OCI-LY1 (cell line): ENCODE measurements at regions not wholly inside any gene's neighbourhood (a gene's known extent, or its start where the extent isn't known, plus 50 kb on each side); places are given as distances from the start of the nearest gene placed in this dataset.

Source experiments
- H2AFZ ChIP-seq: fragments of 200-600 bp; sonication (generic), shearing (Covaris generic); 2 replicates; pipeline ENCODE4 v1.6.0; 2014; ENCODE audit warnings: antibody characterized with exemption, mild to moderate bottlenecking, low read length
- H3F3A ChIP-seq: fragments of 200-600 bp; sonication (generic), shearing (Covaris generic); 2 replicates; pipeline ENCODE4 v1.6.0; 2014; ENCODE audit warnings: mild to moderate bottlenecking, antibody characterized with exemption, low read length, moderate library complexity; ENCODE audit not compliant: insufficient read depth
- H3K27ac ChIP-seq: fragments of 200-600 bp; sonication (generic); 2 replicates; pipeline ENCODE4 v1.5.1; 2014; ENCODE audit warnings: low read length, mixed run types, mild to moderate bottlenecking, low read depth; ENCODE audit not compliant: poor library complexity, severe bottlenecking
- H3K27me3 ChIP-seq: fragments of 200-600 bp; sonication (generic); 2 replicates; pipeline ENCODE4 v1.6.0; 2014; ENCODE audit warnings: antibody characterized with exemption, mild to moderate bottlenecking, low read length, moderate library complexity; ENCODE audit not compliant: insufficient read depth
- H3K36me3 ChIP-seq: fragments of 200-600 bp; sonication (generic); 2 replicates; pipeline ENCODE4 v1.6.1; 2014; ENCODE audit warnings: mild to moderate bottlenecking, antibody characterized with exemption, low read length, moderate library complexity, mixed read lengths; ENCODE audit not compliant: insufficient read depth
- H3K4me1 ChIP-seq: fragments of 200-600 bp; sonication (generic); 2 replicates; pipeline ENCODE4 v1.5.1; 2014; ENCODE audit warnings: mild to moderate bottlenecking, low read length, moderate library complexity; ENCODE audit not compliant: insufficient read depth, severe bottlenecking
- H3K4me2 ChIP-seq: fragments of 200-600 bp; sonication (generic), shearing (Covaris generic); 2 replicates; pipeline ENCODE4 v1.6.1; 2014; ENCODE audit warnings: low read length
- H3K4me3 ChIP-seq: fragments of 200-600 bp; sonication (generic); 2 replicates; pipeline ENCODE4 v1.5.1; 2014; ENCODE audit warnings: low read length, low read depth, mild to moderate bottlenecking, mixed read lengths; ENCODE audit not compliant: poor library complexity, severe bottlenecking
- H3K79me2 ChIP-seq: fragments of 200-600 bp; shearing (Covaris generic); 2 replicates; pipeline ENCODE4 v1.6.1; 2016; ENCODE audit warnings: mixed run types, low read length, mixed read lengths; ENCODE audit not compliant: insufficient read depth
- H3K9ac ChIP-seq: fragments of 200-600 bp; sonication (generic), shearing (Covaris generic); 2 replicates; pipeline ENCODE4 v1.6.1; 2014; ENCODE audit warnings: mild to moderate bottlenecking, low read length, mixed read lengths
- H3K9me2 ChIP-seq: fragments of 200-600 bp; sonication (generic), shearing (Covaris generic); 2 replicates; pipeline ENCODE4 v1.6.1; 2014; ENCODE audit warnings: low read depth, mild to moderate bottlenecking, low read length, mixed read lengths
- H3K9me3 ChIP-seq: fragments of 200-600 bp; shearing (Covaris generic); 2 replicates; pipeline ENCODE4 v1.6.1; 2014; ENCODE audit warnings: low read length, mixed read lengths
- H4K20me1 ChIP-seq: fragments of 200-600 bp; sonication (generic), shearing (Covaris generic); 2 replicates; pipeline ENCODE4 v1.6.0; 2016; ENCODE audit warnings: mild to moderate bottlenecking, low read length; ENCODE audit not compliant: insufficient read depth
- CTCF ChIP-seq: fragments of 200-600 bp; sonication (generic), shearing (Covaris generic); IDR thresholded peaks from 2 replicates; pipeline ENCODE4 v1.5.1; 2017; ENCODE audit warnings: mild to moderate bottlenecking, antibody characterized with exemption, low read length, moderate library complexity, mixed read lengths
- EZH2 ChIP-seq: fragments of 200-600 bp; sonication (generic), shearing (Covaris generic); IDR thresholded peaks from 2 replicates; pipeline ENCODE4 v1.8.0; 2017; ENCODE audit warnings: borderline replicate concordance, mixed run types, mild to moderate bottlenecking, antibody characterized with exemption, low read length, moderate library complexity, mixed read lengths

GRCh38 chr14:101030586-101030985, 127.1 kb upstream of the RTL1 start:
- Histone ChIP-seq H3K4me1 (no peaks in the 10 kb centered on the region), H3K9ac (no peak overlapping the region), H3K27me3 (peaks cover 3% of the 10 kb centered on the region; the same call in 1 of the 2 replicates), H3K9me3 (no peaks in the 10 kb centered on the region), H2AFZ (no peak overlapping the region), H4K20me1 (no peaks in the 10 kb centered on the region), H3K4me3 (no peak overlapping the region), H3K79me2 (no peaks in the 10 kb centered on the region), H3K27ac (no peak overlapping the region), H3K36me3 (no peaks in the 10 kb centered on the region), H3K9me2 (no peaks in the 10 kb centered on the region), H3F3A (no peaks in the 10 kb centered on the region), H3K4me2 (no peak overlapping the region)
- TF ChIP-seq EZH2 (no peak), CTCF (no peak)

GRCh38 chr14:101031186-101031585, 127.7 kb upstream of the RTL1 start:
- H2AFZ ChIP-seq = no peak overlapping the region
- no peak overlapping the region for H3K4me2 ChIP-seq
- no peaks in the 10 kb centered on the region for H3F3A ChIP-seq
- no peaks in the 10 kb centered on the region for H3K4me1 ChIP-seq
- no peak overlapping the region for H3K27ac ChIP-seq
- no peaks in the 10 kb centered on the region for H3K9me2 ChIP-seq
- TF ChIP-seq EZH2 (no peak), CTCF (no peak)
- peaks cover 3% of the 10 kb centered on the region; the same call in 1 of the 2 replicates for H3K27me3 ChIP-seq
- no peaks in the 10 kb centered on the region for H3K9me3 ChIP-seq
- no peaks in the 10 kb centered on the region for H3K79me2 ChIP-seq
- no peaks in the 10 kb centered on the region for H3K36me3 ChIP-seq
- no peak overlapping the region for H3K9ac ChIP-seq
- no peaks in the 10 kb centered on the region for H4K20me1 ChIP-seq
- no peak overlapping the region for H3K4me3 ChIP-seq

GRCh38 chr14:101031721-101032120, 128.2 kb upstream of the RTL1 start:
- TF ChIP-seq CTCF (no peak), EZH2 (no peak)
- H3F3A ChIP-seq = no peaks in the 10 kb centered on the region
- no peaks in the 10 kb centered on the region for H3K36me3 ChIP-seq

More at GRCh38 chr14:101031721-101032120, 128.2 kb upstream of the RTL1 start:
- H3K9ac ChIP-seq = no peak overlapping the region
- no peaks in the 10 kb centered on the region for H4K20me1 ChIP-seq
- no peaks in the 10 kb centered on the region for H3K4me1 ChIP-seq
- no peaks in the 10 kb centered on the region for H3K79me2 ChIP-seq
- H2AFZ ChIP-seq = no peak overlapping the region
- no peak overlapping the region for H3K27ac ChIP-seq
- H3K9me2 ChIP-seq = no peaks in the 10 kb centered on the region
- peaks cover 3% of the 10 kb centered on the region; the same call in 1 of the 2 replicates for H3K27me3 ChIP-seq
- no peaks in the 10 kb centered on the region for H3K9me3 ChIP-seq
- H3K4me3 ChIP-seq = no peak overlapping the region
- H3K4me2 ChIP-seq = no peak overlapping the region
